ENCODE measurements at regions not wholly inside any gene's neighbourhood (a gene's known extent, or its start where the extent isn't known, plus 50 kb on each side); places are given as distances from the start of the nearest gene placed in this dataset.

DNA sequence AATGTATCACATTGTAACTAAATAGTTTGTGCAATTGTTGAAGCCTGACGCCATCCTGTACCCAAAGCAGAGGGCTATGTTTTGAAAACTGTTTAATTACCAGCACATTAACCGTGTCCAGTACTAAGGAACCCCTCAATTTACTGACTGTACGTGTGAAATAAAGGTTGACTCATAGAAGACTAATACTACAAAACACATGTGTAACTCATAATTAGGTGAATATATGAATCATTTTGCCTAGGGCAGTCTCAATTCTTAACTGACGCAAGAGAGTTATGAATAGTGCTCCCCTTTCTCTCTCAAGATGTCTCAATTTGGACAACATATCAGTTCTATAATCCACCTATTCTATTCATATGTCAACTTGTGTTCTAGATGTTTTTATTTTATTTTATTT, 558.4 kb downstream of the PRDM9 start:
- TF ChIP-seq, protein P1, sequence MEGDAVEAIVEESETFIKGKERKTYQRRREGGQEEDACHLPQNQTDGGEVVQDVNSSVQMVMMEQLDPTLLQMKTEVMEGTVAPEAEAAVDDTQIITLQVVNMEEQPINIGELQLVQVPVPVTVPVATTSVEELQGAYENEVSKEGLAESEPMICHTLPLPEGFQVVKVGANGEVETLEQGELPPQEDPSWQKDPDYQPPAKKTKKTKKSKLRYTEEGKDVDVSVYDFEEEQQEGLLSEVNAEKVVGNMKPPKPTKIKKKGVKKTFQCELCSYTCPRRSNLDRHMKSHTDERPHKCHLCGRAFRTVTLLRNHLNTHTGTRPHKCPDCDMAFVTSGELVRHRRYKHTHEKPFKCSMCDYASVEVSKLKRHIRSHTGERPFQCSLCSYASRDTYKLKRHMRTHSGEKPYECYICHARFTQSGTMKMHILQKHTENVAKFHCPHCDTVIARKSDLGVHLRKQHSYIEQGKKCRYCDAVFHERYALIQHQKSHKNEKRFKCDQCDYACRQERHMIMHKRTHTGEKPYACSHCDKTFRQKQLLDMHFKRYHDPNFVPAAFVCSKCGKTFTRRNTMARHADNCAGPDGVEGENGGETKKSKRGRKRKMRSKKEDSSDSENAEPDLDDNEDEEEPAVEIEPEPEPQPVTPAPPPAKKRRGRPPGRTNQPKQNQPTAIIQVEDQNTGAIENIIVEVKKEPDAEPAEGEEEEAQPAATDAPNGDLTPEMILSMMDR (IDR thresholded peaks at IDR 0.05): no peak
- TF ChIP-seq POLR2A (IDR thresholded peaks at IDR 0.05): no peak

Data from lower leg skin (tissue), 3 donors.